ENCODE measurements at regions not wholly inside any gene's neighbourhood (a gene's known extent, or its start where the extent isn't known, plus 50 kb on each side); places are given as distances from the start of the nearest gene placed in this dataset.

DNA sequence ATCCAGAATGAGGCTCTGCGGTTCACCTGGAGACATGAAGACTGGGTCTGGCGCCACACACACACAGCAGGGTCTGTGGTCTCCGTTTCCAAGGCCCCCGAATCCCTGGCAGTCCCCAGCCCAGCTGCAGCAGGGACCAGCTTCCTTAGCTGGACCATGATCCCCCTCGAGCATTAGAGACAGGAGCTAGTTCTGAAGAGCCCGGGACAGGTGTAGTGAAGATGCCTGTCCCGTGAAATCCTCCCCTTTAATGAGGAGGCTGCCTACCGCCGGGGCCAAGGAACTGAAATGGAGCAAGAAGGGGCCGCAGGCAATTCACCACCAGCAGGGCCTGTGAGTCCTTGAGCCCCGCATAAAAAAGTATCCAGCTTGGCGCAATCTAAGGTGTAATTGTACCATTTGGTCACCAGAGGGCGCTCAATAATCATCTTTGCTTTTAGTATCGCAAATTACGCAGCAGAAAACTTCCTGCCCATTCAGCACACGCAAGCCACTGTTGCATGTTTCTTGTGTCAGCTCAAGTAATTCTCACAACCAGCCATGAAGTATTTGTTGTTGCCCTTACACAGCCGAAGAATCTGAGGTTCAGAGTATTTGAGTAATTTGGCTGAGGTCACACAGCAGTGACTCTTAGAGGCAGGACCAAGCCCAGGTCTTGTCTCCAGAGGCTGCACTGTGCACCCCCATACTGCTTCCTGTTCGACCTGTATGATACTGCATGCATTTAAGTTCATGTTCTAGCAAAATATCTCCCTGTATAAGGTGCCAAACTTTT lies 54.3 kb upstream of the PPP2R5C start:
- DNase-seq: peak; percentile 39 to 56

DNA sequence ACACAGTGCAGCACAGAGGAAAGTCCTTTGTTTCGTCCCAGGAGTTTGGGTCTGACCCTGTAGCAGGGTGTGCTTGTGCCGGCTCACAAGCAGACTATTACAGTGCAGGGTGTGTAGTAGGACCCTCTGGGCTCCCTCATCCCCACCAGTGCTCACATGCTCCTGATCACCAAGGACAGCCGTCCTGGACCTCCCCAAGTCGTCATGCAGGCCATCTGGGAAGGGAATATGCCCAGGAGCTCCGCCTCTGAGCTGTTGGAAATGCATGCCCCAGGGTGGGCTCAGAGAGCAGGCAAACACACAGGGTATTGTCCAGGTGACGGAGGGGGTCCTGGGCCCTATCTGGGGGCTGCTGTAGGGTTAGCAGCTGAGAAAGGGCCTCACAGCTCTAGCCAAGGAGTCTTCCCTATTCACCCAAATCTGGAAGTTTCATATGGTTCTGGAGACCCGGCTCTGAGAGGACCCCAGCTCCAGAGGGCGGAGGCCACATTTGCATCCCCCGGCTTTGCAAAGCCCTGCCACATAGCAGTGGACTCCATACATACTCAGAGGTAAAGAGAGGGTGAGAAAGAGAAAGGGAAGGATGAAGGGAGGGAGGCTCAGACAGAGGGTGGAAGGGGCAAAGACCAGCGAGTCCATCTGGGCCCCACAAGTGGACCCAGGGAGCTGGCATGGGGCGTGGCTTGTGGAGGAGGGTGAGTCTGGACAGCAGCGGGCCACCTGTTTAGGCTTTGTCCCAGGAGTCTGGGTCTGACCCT lies 53.5 kb upstream of the PPP2R5C start:
- DNase-seq: no peak

DNA sequence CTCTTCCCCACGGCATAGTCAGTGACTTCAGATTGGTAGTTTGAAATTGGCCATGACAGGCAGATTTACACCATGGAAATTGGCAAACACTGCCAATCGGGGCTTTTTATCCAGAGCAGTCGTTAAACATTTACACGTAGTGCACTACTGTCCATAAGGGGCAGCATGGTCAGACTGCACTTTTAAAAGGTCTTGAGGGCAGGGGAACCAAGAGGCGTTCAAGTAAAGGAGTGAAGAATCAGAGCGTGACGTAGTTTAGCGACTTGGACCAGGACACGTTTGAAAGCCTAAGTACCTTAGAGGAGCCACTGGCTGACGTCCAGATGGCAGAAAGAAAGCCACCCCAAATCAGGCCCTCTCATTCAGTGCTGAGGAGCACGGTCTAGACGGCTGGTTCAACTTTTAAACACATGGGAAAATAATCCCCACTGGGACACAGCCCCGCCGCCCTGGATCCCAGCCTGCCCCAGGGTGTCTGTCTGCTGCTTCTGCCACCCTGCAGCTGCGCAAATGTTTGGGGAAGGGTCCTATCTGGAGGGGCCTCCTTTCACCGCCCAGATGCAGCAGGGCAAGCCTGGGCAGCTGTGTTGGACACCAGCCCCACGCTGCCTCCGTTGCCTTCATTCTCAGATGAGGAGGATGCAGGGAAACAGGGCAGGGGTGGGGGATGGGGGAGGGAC lies 52.5 kb upstream of the PPP2R5C start:
- DNase-seq: no peak

DNA sequence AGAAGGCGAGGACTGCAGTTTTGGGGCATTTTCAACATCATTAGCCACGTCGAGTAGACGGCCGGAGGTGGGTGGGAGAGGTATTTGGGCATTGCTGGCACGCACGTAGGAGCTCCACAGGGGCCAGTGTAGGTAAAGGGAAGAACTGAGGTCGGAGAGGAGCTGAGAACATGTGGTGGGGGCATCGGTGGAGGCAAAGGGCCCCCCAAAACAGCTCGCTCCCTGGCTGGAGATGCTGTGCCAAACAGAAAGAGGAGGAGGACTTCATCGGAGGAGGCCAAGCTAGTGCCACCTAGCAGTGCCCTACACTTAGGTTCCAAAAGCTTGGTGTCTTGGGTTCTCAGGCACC lies 52.0 kb upstream of the PPP2R5C start:
- DNase-seq: no peak

DNA sequence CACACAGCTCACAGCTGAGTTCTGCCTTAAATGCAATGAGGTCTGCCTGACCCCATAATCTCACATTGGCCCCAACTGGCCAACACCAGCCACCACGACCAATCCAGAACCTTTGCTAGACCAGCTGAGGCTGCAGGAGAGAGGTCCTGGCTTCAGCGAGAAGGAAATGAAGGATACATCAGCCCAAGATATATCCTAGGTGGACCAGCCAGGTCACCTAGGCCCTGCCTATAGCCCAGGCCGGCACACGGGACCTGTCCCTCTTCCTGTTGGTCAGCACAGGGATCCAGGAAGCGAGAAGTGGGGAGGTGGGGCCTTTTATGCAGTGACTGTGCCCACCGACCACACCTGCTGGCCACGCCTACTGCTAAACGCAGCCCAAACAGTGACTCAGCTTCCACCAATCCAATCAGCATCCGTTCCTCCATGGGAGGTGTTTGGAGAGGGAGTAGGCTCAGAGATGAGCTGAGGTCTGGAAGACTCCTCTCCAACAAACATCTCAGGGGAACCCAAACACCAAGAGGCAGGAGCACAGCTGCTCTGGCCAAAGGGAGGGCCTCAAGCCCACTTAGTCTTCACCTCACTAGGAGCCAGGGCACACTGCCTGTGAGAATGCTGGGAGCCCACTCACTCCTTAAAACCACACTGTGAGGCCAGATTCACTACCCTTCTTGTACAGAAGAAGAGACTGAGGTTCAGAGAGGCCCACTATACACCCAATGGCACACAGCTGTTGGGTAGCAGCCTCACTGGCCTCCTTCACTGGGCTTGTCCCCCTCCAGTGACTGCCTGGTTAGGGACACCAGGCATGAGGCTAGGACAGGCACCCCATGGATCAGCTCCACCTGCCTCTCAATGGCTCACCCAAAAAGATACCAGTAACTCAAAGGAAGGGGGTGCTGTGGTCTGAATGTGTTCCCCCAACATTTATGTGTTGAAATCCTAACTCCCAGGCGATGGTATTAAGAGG lies 51.3 kb upstream of the PPP2R5C start:
- DNase-seq: no peak

- no peak for DNase-seq
Measured at GRCh38 chr14:101711041-101711856, 50.3 kb upstream of the PPP2R5C start.

Data from activated CD4-positive, alpha-beta T cell treated with anti-CD3 and anti-CD28 coated beads, Interleukin-2, amount 50 U/mL, for 48 hours (primary cell).